OCI-LY7 (cell line): ENCODE measurements at regions not wholly inside any gene's neighbourhood (a gene's known extent, or its start where the extent isn't known, plus 50 kb on each side); places are given as distances from the start of the nearest gene placed in this dataset.

Experiments used
- BruUV-seq: library from RNA; stranded (reverse); fragments of 400-500 nt; replicated peaks from 2 replicates; lab custom pipeline; 2021; lab: Mats Ljungman, UMichigan
- CTCF ChIA-PET: fragments of 300-600 bp; sonication (Branson Sonifier 250); formaldehyde crosslinking; loops from one replicate; lab custom pipeline; 2022; ENCODE audit warnings: antibody characterized with exemption; ENCODE audit not compliant: unreplicated experiment; lab: Charles Lee
- POLR2A ChIA-PET: fragments of 300-600 bp; sonication (Branson Sonifier 250); formaldehyde crosslinking; loops from one replicate; lab custom pipeline; 2022; ENCODE audit warnings: antibody characterized with exemption; lab: Charles Lee
- DNase-seq: peaks from one replicate; pipeline ENCODE4 v3.0.0-alpha.2; 2015; ENCODE audit warnings: low spot score
- H2AFZ ChIP-seq: fragments of 200-600 bp; sonication (generic), shearing (Covaris generic); 2 replicates; pipeline ENCODE4 v1.6.1; 2014; ENCODE audit warnings: mild to moderate bottlenecking, antibody characterized with exemption, low read length, moderate library complexity
- H3K27ac ChIP-seq: fragments of 200-600 bp; sonication (generic); 2 replicates; pipeline ENCODE4 v1.5.1; 2014; ENCODE audit warnings: mixed run types, low read depth, mild to moderate bottlenecking, moderate library complexity, low read length, inconsistent platforms; ENCODE audit not compliant: poor library complexity, severe bottlenecking
- H3K36me3 ChIP-seq: fragments of 200-600 bp; sonication (generic); 2 replicates; pipeline ENCODE4 v1.6.1; 2014; ENCODE audit warnings: mild to moderate bottlenecking, antibody characterized with exemption, low read length, moderate library complexity, mixed read lengths; ENCODE audit not compliant: insufficient read depth
- H3K4me1 ChIP-seq: fragments of 200-600 bp; sonication (generic); 2 replicates; pipeline ENCODE4 v1.5.1; 2014; ENCODE audit warnings: mild to moderate bottlenecking, low read length; ENCODE audit not compliant: insufficient read depth, poor library complexity, severe bottlenecking
- H3K4me2 ChIP-seq: fragments of 200-600 bp; sonication (generic); 2 replicates; pipeline ENCODE4 v1.6.1; 2014; ENCODE audit warnings: mild to moderate bottlenecking, low read length
- H3K4me3 ChIP-seq: fragments of 200-600 bp; sonication (generic); 2 replicates; pipeline ENCODE4 v1.5.1; 2014; ENCODE audit warnings: mild to moderate bottlenecking, low read depth, low read length; ENCODE audit not compliant: poor library complexity, severe bottlenecking
- H3K79me2 ChIP-seq: fragments of 200-600 bp; sonication (generic); 2 replicates; pipeline ENCODE4 v1.6.1; 2016; ENCODE audit warnings: low read depth, mild to moderate bottlenecking, low read length, moderate library complexity, mixed read lengths; ENCODE audit not compliant: insufficient read depth
- H3K9me2 ChIP-seq: fragments of 200-600 bp; sonication (generic); 2 replicates; pipeline ENCODE4 v1.6.1; 2016; ENCODE audit warnings: mild to moderate bottlenecking, low read length, mixed read lengths; ENCODE audit not compliant: insufficient read depth
- H3K9me3 ChIP-seq: fragments of 200-600 bp; sonication (generic); 2 replicates; pipeline ENCODE4 v1.6.1; 2014; ENCODE audit warnings: mild to moderate bottlenecking, mixed run types, low read length, mixed read lengths
- H4K20me1 ChIP-seq: fragments of 200-600 bp; sonication (generic); 2 replicates; pipeline ENCODE4 v1.6.1; 2014; ENCODE audit warnings: mild to moderate bottlenecking, antibody characterized with exemption, low read length, moderate library complexity, mixed read lengths; ENCODE audit not compliant: insufficient read depth
- CTCF ChIP-seq: fragments of 200-600 bp; sonication (generic); conservative IDR thresholded peaks from 2 replicates; pipeline ENCODE4 v1.5.1; 2014; ENCODE audit warnings: mild to moderate bottlenecking, antibody characterized with exemption, low read length, moderate library complexity, mixed read lengths
- EZH2phosphoT487 ChIP-seq: fragments of 200-600 bp; sonication (generic); IDR thresholded peaks from 2 replicates; pipeline ENCODE4 v1.6.1; 2018; ENCODE audit warnings: low read depth, borderline replicate concordance, mild to moderate bottlenecking, mixed run types, antibody characterized with exemption, low read length, moderate library complexity, mixed read lengths
- intact Hi-C: fragments of 100-400 bp; cut with micrococcal nuclease; formaldehyde crosslinking; loops from one replicate; pipeline ENCODE4 v1.10.0; 2022; ENCODE audit not compliant: unreplicated experiment

GRCh38 chr12:131491155-131491554, 219.7 kb upstream of the SFSWAP start:
- H3K79me2 ChIP-seq: no peaks in the 10 kb centered on the region
- no peak for DNase-seq
- H4K20me1 ChIP-seq: no peaks in the 10 kb centered on the region
- no peaks in the 10 kb centered on the region for H3K4me1 ChIP-seq
- POLR2A ChIA-PET: no interaction called here
- H2AFZ ChIP-seq: no peak overlapping the region
- H3K9me3 ChIP-seq: no peaks in the 10 kb centered on the region
- no peak overlapping the region for H3K4me3 ChIP-seq
- H3K9me2 ChIP-seq: no peaks in the 10 kb centered on the region
- no TSS peak for BruUV-seq
- no peak overlapping the region for H3K4me2 ChIP-seq
- intact Hi-C loops: no loop called here
- H3K36me3 ChIP-seq: no peaks in the 10 kb centered on the region
- CTCF ChIA-PET: no interaction called here
- no peak overlapping the region for H3K27ac ChIP-seq
- TF ChIP-seq CTCF (no peak), EZH2phosphoT487 (no peak)

DNA sequence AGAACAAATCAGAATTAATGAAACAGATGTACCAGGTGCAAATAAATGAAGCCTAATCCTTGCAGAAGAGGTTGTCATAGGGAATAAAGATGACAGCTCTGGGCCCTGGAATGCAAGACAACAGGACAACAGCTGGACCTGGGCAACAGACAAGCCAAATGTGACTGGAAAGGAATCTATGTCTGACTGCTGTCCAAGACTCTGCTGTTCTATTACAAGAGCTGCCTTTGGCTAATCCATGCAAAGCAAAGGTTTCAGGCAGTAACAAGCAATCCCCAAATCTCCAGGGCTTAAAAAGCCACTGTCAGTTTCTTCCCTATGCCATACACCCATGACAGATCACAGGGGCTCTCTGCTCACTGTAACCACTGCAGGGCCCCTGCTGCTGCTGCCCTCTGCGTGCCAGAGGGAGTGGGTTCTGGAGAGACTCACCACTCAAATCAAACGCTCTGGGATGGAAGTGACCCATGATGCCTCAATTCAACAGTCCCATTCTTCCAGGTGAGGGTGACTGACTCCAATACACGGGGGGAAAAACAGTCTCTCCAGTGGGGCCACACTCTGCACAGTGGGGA, 218.9 kb upstream of the SFSWAP start:
- Histone ChIP-seq H3K36me3 (no peaks in the 10 kb centered on the region), H2AFZ (no peak overlapping the region), H3K4me1 (no peaks in the 10 kb centered on the region), H3K79me2 (no peaks in the 10 kb centered on the region), H3K4me3 (no peak overlapping the region), H3K27ac (no peak overlapping the region), H3K9me2 (no peaks in the 10 kb centered on the region), H3K9me3 (no peaks in the 10 kb centered on the region), H4K20me1 (no peaks in the 10 kb centered on the region), H3K4me2 (no peak overlapping the region)
- no TSS peak for BruUV-seq
- intact Hi-C loops: no loop called here
- ChIA-PET POLR2A (no interaction called here), CTCF (no interaction called here)
- no peak for TF ChIP-seq EZH2phosphoT487
- TF ChIP-seq CTCF: no peak
- DNase-seq: no peak

- POLR2A ChIA-PET: no interaction called here
- H3K9me2 ChIP-seq: no peaks in the 10 kb centered on the region
- CTCF ChIA-PET: no interaction called here
These were observed 217.6 kb upstream of the SFSWAP start for GRCh38 chr12:131493068-131493826.

More at GRCh38 chr12:131493068-131493826, 217.6 kb upstream of the SFSWAP start:
- Histone ChIP-seq H3K9me3 (no peaks in the 10 kb centered on the region), H3K4me3 (no peak overlapping the region), H3K36me3 (no peaks in the 10 kb centered on the region), H3K4me1 (no peaks in the 10 kb centered on the region), H3K4me2 (no peak overlapping the region), H3K79me2 (no peaks in the 10 kb centered on the region), H2AFZ (no peak overlapping the region), H3K27ac (no peak overlapping the region), H4K20me1 (no peaks in the 10 kb centered on the region)
- no TSS peak for BruUV-seq
- no peak for DNase-seq
- intact Hi-C loops: no loop called here
- TF ChIP-seq EZH2phosphoT487 (no peak), CTCF (no peak)
